ENCODE measurements at regions not wholly inside any gene's neighbourhood (a gene's known extent, or its start where the extent isn't known, plus 50 kb on each side); places are given as distances from the start of the nearest gene placed in this dataset.

- TF ChIP-seq CTCF (IDR thresholded peaks at IDR 0.05 in 4 of 5, conservative IDR thresholded peaks at IDR 0.05 in 1 of 5) = peak; percentile 61 to 88 (median 75)
- TF ChIP-seq POLR2A (IDR thresholded peaks at IDR 0.05) = no peak
- intact Hi-C loops (cut with DNase I; ENCODE audit: low total_unique reads) (loop anchor here (2.0 to 5.0 kb wide), 2 partner anchors 293 to 341 kb away; no protein-coding TSS in a partner anchor), in situ Hi-C loops (cut with MboI; ENCODE audit: low sequenced_read_pairs in 4 of 4) (loop anchor here (5.0 to 10.0 kb wide), 3 partner anchors 335 to 345 kb away; no protein-coding TSS in a partner anchor)
- H3K4me1 ChIP-seq = no peaks in the 10 kb centered on the region
- DNase-seq (peak; percentile 28 to 33), ATAC-seq (peak; percentile 56 to 62)
- no peak overlapping the region for H3K4me3 ChIP-seq
- no peaks in the 10 kb centered on the region for H3K36me3 ChIP-seq
- H3K27me3 ChIP-seq = peaks cover 0 to 2% (median 0%) of the 10 kb centered on the region in 3 donors
- H3K9me3 ChIP-seq = no peaks in the 10 kb centered on the region
- H3K27ac ChIP-seq = no peak overlapping the region
Observed at GRCh38 chr16:82229800-82230619, 60.0 kb upstream of the MPHOSPH6 start.

GRCh38 chr16:82226327-82226726, 56.3 kb upstream of the MPHOSPH6 start:
- no peaks in the 10 kb centered on the region for H3K4me1 ChIP-seq
- H3K9me3 ChIP-seq = no peaks in the 10 kb centered on the region
- H3K27me3 ChIP-seq = peaks cover 0 to 2% (median 0%) of the 10 kb centered on the region in 3 donors
- DNase-seq (no peak), ATAC-seq (no peak)
- intact Hi-C loops (cut with DNase I; ENCODE audit: low total_unique reads) = no loop called here
- in situ Hi-C loops (cut with MboI; ENCODE audit: low sequenced_read_pairs in 4 of 4) = loop anchor here (5.0 to 10.0 kb wide), 3 partner anchors 332 to 342 kb away; no protein-coding TSS in a partner anchor
- TF ChIP-seq CTCF (IDR thresholded peaks at IDR 0.05 in 4 of 5, conservative IDR thresholded peaks at IDR 0.05 in 1 of 5) (no peak), POLR2A (IDR thresholded peaks at IDR 0.05) (no peak)
- H3K36me3 ChIP-seq = no peaks in the 10 kb centered on the region
- H3K4me3 ChIP-seq = no peak overlapping the region
- no peak overlapping the region for H3K27ac ChIP-seq

GRCh38 chr16:82224821-82225220, 54.8 kb upstream of the MPHOSPH6 start:
- in situ Hi-C loops (cut with MboI; ENCODE audit: low sequenced_read_pairs in 4 of 4) = loop anchor here (5.0 to 10.0 kb wide), 3 partner anchors 330 to 340 kb away; no protein-coding TSS in a partner anchor
- no peak overlapping the region for H3K27ac ChIP-seq
- no peaks in the 10 kb centered on the region for H3K36me3 ChIP-seq
- ATAC-seq = no peak
- H3K9me3 ChIP-seq = no peaks in the 10 kb centered on the region
- H3K27me3 ChIP-seq = peaks cover 0 to 2% (median 0%) of the 10 kb centered on the region in 3 donors
- TF ChIP-seq CTCF (IDR thresholded peaks at IDR 0.05 in 4 of 5, conservative IDR thresholded peaks at IDR 0.05 in 1 of 5) = no peak
- no peak for TF ChIP-seq POLR2A (IDR thresholded peaks at IDR 0.05)
- intact Hi-C loops (cut with DNase I; ENCODE audit: low total_unique reads) = no loop called here
- H3K4me1 ChIP-seq = no peaks in the 10 kb centered on the region
- no peak for DNase-seq
- no peak overlapping the region for H3K4me3 ChIP-seq

GRCh38 chr16:82220541-82220940, 50.5 kb upstream of the MPHOSPH6 start:
- intact Hi-C loops (cut with DNase I; ENCODE audit: low total_unique reads) = no loop called here
- TF ChIP-seq CTCF (IDR thresholded peaks at IDR 0.05 in 4 of 5, conservative IDR thresholded peaks at IDR 0.05 in 1 of 5) (no peak), POLR2A (IDR thresholded peaks at IDR 0.05) (no peak)
- ATAC-seq = no peak
- Histone ChIP-seq H3K36me3 (no peaks in the 10 kb centered on the region), H3K27me3 (peaks cover 0 to 2% (median 0%) of the 10 kb centered on the region in 3 donors), H3K27ac (no peak overlapping the region), H3K4me1 (no peaks in the 10 kb centered on the region), H3K9me3 (no peaks in the 10 kb centered on the region), H3K4me3 (no peak overlapping the region)
- in situ Hi-C loops (cut with MboI; ENCODE audit: low sequenced_read_pairs in 4 of 4) = loop anchor here in 3 of 4 donors (10.0 kb wide), 2 partner anchors 326 to 336 kb away; no protein-coding TSS in a partner anchor
- no peak for DNase-seq
